ENCODE measurements at regions not wholly inside any gene's neighbourhood (a gene's known extent, or its start where the extent isn't known, plus 50 kb on each side); places are given as distances from the start of the nearest gene placed in this dataset.

- peaks cover 10 to 13% of the 10 kb centered on the region in 2 experiments for H3K4me1 Mint-ChIP-seq
- Histone ChIP-seq H2BK12ac (ENCODE audit: insufficient read length, low read depth, low read length) (no peak overlapping the region), H2BK15ac (ENCODE audit: low read depth, low read length) (no peak overlapping the region), H4K8ac (replicated peaks; ENCODE audit: insufficient read length, low read depth, low read length) (no peak overlapping the region), H3T11ph (ENCODE audit: low read length) (no peak overlapping the region), H3K4me1 (ENCODE audit: insufficient read depth, low read length) (no peaks in the 10 kb centered on the region), H3K23me2 (ENCODE audit: insufficient read length, low read depth, low read length, poor library complexity, severe bottlenecking) (no peaks in the 10 kb centered on the region), H3K9me3 (ENCODE audit: control insufficient read depth, low read depth, low read length) (no peaks in the 10 kb centered on the region), H3K18ac (ENCODE audit: insufficient read length, low read depth, low read length) (no peak overlapping the region), H3K23ac (ENCODE audit: insufficient read length, low read depth, low read length) (no peak overlapping the region), H3K4ac (ENCODE audit: low read depth, low read length) (no peak overlapping the region), H3K14ac (ENCODE audit: insufficient read depth, low read length) (no peak overlapping the region), H3K56ac (ENCODE audit: insufficient read length, low read depth, low read length) (no peak overlapping the region), H2AK5ac (ENCODE audit: insufficient read length, low read length) (no peak overlapping the region), H3K79me1 (ENCODE audit: insufficient read depth, low read depth, low read length, poor library complexity, severe bottlenecking) (no peaks in the 10 kb centered on the region), H2AFZ (ENCODE audit: low read length) (no peak overlapping the region), H4K91ac (ENCODE audit: insufficient read length, low read depth, low read length) (no peak overlapping the region), H3K27me3 (ENCODE audit: insufficient read depth, low read length) (no peaks in the 10 kb centered on the region; the same call in 1 of the 2 replicates), H4K20me1 (ENCODE audit: control insufficient read depth, insufficient read depth, insufficient read length) (no peaks in the 10 kb centered on the region), H2BK20ac (ENCODE audit: low read depth, low read length, poor library complexity, severe bottlenecking) (no peak overlapping the region), H3K79me2 (ENCODE audit: insufficient read depth, low read length) (no peaks in the 10 kb centered on the region), H4K5ac (ENCODE audit: insufficient read length, low read depth, low read length) (no peak overlapping the region), H3K9ac (ENCODE audit: extremely low read depth, insufficient read length, low read length) (no peak overlapping the region), H3K27ac (ENCODE audit: insufficient read length, low read depth, low read length) (no peak overlapping the region), H2BK120ac (ENCODE audit: low read depth, low read length, poor library complexity, severe bottlenecking) (no peak overlapping the region), H3K4me2 (ENCODE audit: insufficient read depth, insufficient read length, low read length) (no peak overlapping the region), H2BK5ac (ENCODE audit: insufficient read length, low read length) (no peak overlapping the region)
- H3K27me3 Mint-ChIP-seq (ENCODE audit: low read depth), result peaks cover 37% of the 10 kb centered on the region
- no peaks in the 10 kb centered on the region; a peak in 1 of 7 replicates for H3K36me3 Mint-ChIP-seq (ENCODE audit: insufficient read depth in 1 of 3, low read depth in 3 of 3)
- H3K27ac Mint-ChIP-seq, result no peak overlapping the region
- DNase-seq, result no peak
- WGBS (ENCODE audit: extremely low coverage, insufficient read length, low lambda C conversion rate), result no CpG with 5 or more reads among the region's 10 CpGs
- no peak for TF ChIP-seq CTCF (conservative IDR thresholded peaks at IDR 0.05)
- H3K4me3 Mint-ChIP-seq, result no peak overlapping the region
- H3K9me3 Mint-ChIP-seq, result 0 out of 5 replicates have a peak, but pooled peaks cover 0 to under 1% of the 10 kb centered on the region in 2 experiments
Measured at GRCh38 chr2:102892698-102893310, 131.0 kb downstream of the TMEM182 start.

All from H9 (cell line).